Liver (tissue), 7 donors: ENCODE measurements at regions not wholly inside any gene's neighbourhood (a gene's known extent, or its start where the extent isn't known, plus 50 kb on each side); places are given as distances from the start of the nearest gene placed in this dataset.

Source experiments
- DNase-seq: peaks from one replicate; pipeline ENCODE4 v3.0.0-alpha.2; 2017; ENCODE audit warnings: low spot score
- H3K27ac ChIP-seq, 2 donors: one replicate each; pipeline ENCODE4 v1.7.0; 2013; ENCODE audit warnings: inconsistent platforms in 2 of 2, low read length in 2 of 2, control low read depth in 1 of 2, low read depth in 1 of 2, mild to moderate bottlenecking in 1 of 2
- H3K27me3 ChIP-seq, 4 donors: one replicate each; pipeline versions ENCODE4 v1.6.1 to v1.7.0; 2013; ENCODE audit warnings: low read length in 3 of 4, inconsistent platforms in 1 of 4, mild to moderate bottlenecking in 1 of 4, moderate library complexity in 1 of 4; ENCODE audit not compliant: control insufficient read depth in 4 of 4, insufficient read depth in 4 of 4
- H3K36me3 ChIP-seq, 4 donors: one replicate each; pipeline versions ENCODE4 v1.6.1 to v1.7.0; 2013; ENCODE audit warnings: low read length in 3 of 4, mild to moderate bottlenecking in 3 of 4, low read depth in 1 of 4, moderate library complexity in 1 of 4; ENCODE audit not compliant: control insufficient read depth in 4 of 4, insufficient read depth in 3 of 4
- H3K4me1 ChIP-seq, 4 donors: one replicate each; pipeline versions ENCODE4 v1.6.1 to v1.7.0; 2013; ENCODE audit warnings: low read length in 3 of 4, mild to moderate bottlenecking in 3 of 4, moderate library complexity in 1 of 4; ENCODE audit not compliant: control insufficient read depth in 4 of 4, insufficient read depth in 4 of 4
- H3K4me3 ChIP-seq, 3 donors: one replicate each; pipeline versions ENCODE4 v1.6.1 to v1.7.0; 2013; ENCODE audit warnings: low read length in 3 of 3, control low read depth in 1 of 3, low read depth in 1 of 3, mild to moderate bottlenecking in 1 of 3
- H3K9ac ChIP-seq, 2 donors: one replicate each; pipeline ENCODE4 v1.7.0; 2013; ENCODE audit warnings: low read length in 2 of 2, mild to moderate bottlenecking in 2 of 2, moderate library complexity in 2 of 2, control low read depth in 1 of 2, low read depth in 1 of 2
- H3K9me3 ChIP-seq, 4 donors: one replicate each; pipeline versions ENCODE4 v1.6.1 to v1.7.0; 2013; ENCODE audit warnings: low read length in 3 of 4; ENCODE audit not compliant: control insufficient read depth in 4 of 4
- EGR1 ChIP-seq, 2 donors: IDR thresholded peaks; 2 replicates each; pipeline ENCODE4 v1.6.1; 2016 to 2018; ENCODE audit warnings: antibody characterized with exemption in 2 of 2, low read depth in 2 of 2
- FOXA1 ChIP-seq: IDR thresholded peaks from 2 replicates; pipeline ENCODE4 v1.6.1; 2016; ENCODE audit warnings: antibody characterized with exemption
- FOXA2 ChIP-seq: IDR thresholded peaks from 2 replicates; pipeline ENCODE4 v1.6.1; 2016; ENCODE audit warnings: antibody characterized with exemption
- GABPA ChIP-seq, 2 donors: IDR thresholded peaks in 1 of 2; conservative IDR thresholded peaks in 1 of 2; 2 replicates each; pipeline ENCODE4 v1.6.1; 2016; ENCODE audit warnings: antibody characterized with exemption in 2 of 2, mild to moderate bottlenecking in 1 of 2, moderate library complexity in 1 of 2
- HNF4A ChIP-seq, 2 donors: conservative IDR thresholded peaks; 2 replicates each; pipeline ENCODE4 v1.6.1; 2016; ENCODE audit warnings: antibody characterized with exemption in 2 of 2, mild to moderate bottlenecking in 2 of 2
- HNF4G ChIP-seq: IDR thresholded peaks from 2 replicates; pipeline ENCODE4 v1.6.1; 2016; ENCODE audit warnings: antibody characterized with exemption
- NR2F2 ChIP-seq: IDR thresholded peaks from 2 replicates; pipeline ENCODE4 v1.6.1; 2016; ENCODE audit warnings: antibody characterized with exemption
- RAD21 ChIP-seq, 2 donors: IDR thresholded peaks; 2 replicates each; pipeline ENCODE4 v1.6.1; 2016; ENCODE audit warnings: antibody characterized with exemption in 2 of 2, mild to moderate bottlenecking in 2 of 2
- RXRA ChIP-seq, 2 donors: IDR thresholded peaks; 2 replicates each; pipeline ENCODE4 v1.6.1; 2017 to 2018; ENCODE audit warnings: antibody characterized with exemption in 2 of 2, mild to moderate bottlenecking in 1 of 2
- SP1 ChIP-seq: IDR thresholded peaks from 2 replicates; pipeline ENCODE4 v1.6.1; 2018; ENCODE audit warnings: antibody characterized with exemption, mild to moderate bottlenecking
- TAF1 ChIP-seq: conservative IDR thresholded peaks from 2 replicates; pipeline ENCODE4 v1.6.1; 2016; ENCODE audit warnings: antibody characterized with exemption, mild to moderate bottlenecking
- ZBTB33 ChIP-seq: IDR thresholded peaks from 2 replicates; pipeline ENCODE4 v1.6.1; 2016; ENCODE audit warnings: antibody characterized with exemption
- WGBS: extraction: QIAGEN DNeasy Blood & Tissue Kit; methylation state at CpG from one replicate; pipeline ENCODE4 v1.1.7; 2013; 5-methylcytosine and 5-hydroxymethylcytosine counted together
- TF ChIP-seq, protein P1 (sequence below): IDR thresholded peaks from 2 replicates; pipeline ENCODE4 v1.6.1; 2016; ENCODE audit warnings: antibody characterized with exemption
- TF ChIP-seq, protein P2 (sequence below): IDR thresholded peaks from 2 replicates; pipeline ENCODE4 v1.6.1; 2016; ENCODE audit warnings: antibody characterized with exemption
- donor health status: healthy.
- donor health status: healthy.
- donor health status: healthy.
- donor health status: healthy.

DNA sequence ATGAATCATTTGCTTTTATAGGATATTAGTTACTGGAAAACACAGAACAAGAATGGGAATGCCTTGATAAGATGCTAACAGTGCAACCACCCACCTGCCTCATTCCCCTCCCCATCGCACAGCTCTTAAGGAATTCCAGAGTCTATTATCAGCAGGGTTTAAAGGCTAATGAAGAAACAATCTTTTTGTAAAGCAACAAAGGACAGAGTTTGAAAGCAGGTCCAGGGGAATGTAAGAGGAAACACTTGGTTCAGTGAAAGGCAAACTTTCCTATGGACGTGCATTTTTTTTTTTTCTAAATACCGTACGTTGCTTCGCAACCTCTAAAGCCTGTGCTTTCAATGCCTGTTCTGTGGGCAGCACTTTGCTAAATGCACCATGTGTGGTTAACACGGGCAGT is 92.5 kb downstream of the GPR50 start:
- Histone ChIP-seq H3K27ac (no peak overlapping the region), H3K4me3 (no peak overlapping the region), H3K9ac (no peak overlapping the region), H3K27me3 (peaks cover 0 to 6% (median 0%) of the 10 kb centered on the region in 4 donors), H3K4me1 (no peaks in the 10 kb centered on the region), H3K36me3 (no peaks in the 10 kb centered on the region), H3K9me3 (peaks cover 0 to 5% (median 0%) of the 10 kb centered on the region in 4 donors)
- no peak for DNase-seq
- WGBS: 63% methylated on average over 6 of the region's 6 CpGs
- no peak for TF ChIP-seq RAD21 (IDR thresholded peaks at IDR 0.05)
- no peak for TF ChIP-seq NR2F2
- TF ChIP-seq GABPA (IDR thresholded peaks at IDR 0.05 in 1 of 2, conservative IDR thresholded peaks at IDR 0.05 in 1 of 2): no peak
- TF ChIP-seq RXRA (IDR thresholded peaks at IDR 0.05): no peak
- TF ChIP-seq, protein P1, sequence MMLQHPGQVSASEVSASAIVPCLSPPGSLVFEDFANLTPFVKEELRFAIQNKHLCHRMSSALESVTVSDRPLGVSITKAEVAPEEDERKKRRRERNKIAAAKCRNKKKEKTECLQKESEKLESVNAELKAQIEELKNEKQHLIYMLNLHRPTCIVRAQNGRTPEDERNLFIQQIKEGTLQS: no peak
- TF ChIP-seq EGR1 (IDR thresholded peaks at IDR 0.05; ENCODE audit: low read depth in 2 of 2): no peak
- TF ChIP-seq, protein P2, sequence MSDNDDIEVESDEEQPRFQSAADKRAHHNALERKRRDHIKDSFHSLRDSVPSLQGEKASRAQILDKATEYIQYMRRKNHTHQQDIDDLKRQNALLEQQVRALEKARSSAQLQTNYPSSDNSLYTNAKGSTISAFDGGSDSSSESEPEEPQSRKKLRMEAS: no peak
- no peak for TF ChIP-seq HNF4G
- no peak for TF ChIP-seq FOXA2
- no peak for TF ChIP-seq HNF4A (conservative IDR thresholded peaks at IDR 0.05)
- TF ChIP-seq TAF1: no peak
- TF ChIP-seq ZBTB33: no peak

GRCh38 chrX:151279161-151279560 is 102.8 kb downstream of the GPR50 start:
- Histone ChIP-seq H3K27me3 (no peaks in the 10 kb centered on the region), H3K4me1 (no peaks in the 10 kb centered on the region), H3K9me3 (no peaks in the 10 kb centered on the region), H3K27ac (no peak overlapping the region), H3K9ac (no peak overlapping the region), H3K36me3 (no peaks in the 10 kb centered on the region), H3K4me3 (no peak overlapping the region)
- TF ChIP-seq, protein P2: no peak
- no peak for TF ChIP-seq FOXA1
- DNase-seq: no peak
- 57% methylated on average over 2 of the region's 2 CpGs for WGBS

GRCh38 chrX:151287954-151288353 is 109.1 kb upstream of the VMA21 start:
- H3K27ac ChIP-seq: no peak overlapping the region
- no peaks in the 10 kb centered on the region for H3K4me1 ChIP-seq
- TF ChIP-seq NR2F2 (no peak), SP1 (no peak), FOXA1 (no peak)
- no peaks in the 10 kb centered on the region for H3K9me3 ChIP-seq
- no peak for DNase-seq
- 72% methylated on average over 5 of the region's 5 CpGs for WGBS
- H3K4me3 ChIP-seq: no peak overlapping the region
- H3K9ac ChIP-seq: no peak overlapping the region
- no peaks in the 10 kb centered on the region for H3K27me3 ChIP-seq
- no peaks in the 10 kb centered on the region for H3K36me3 ChIP-seq
